ENCODE measurements at regions not wholly inside any gene's neighbourhood (a gene's known extent, or its start where the extent isn't known, plus 50 kb on each side); places are given as distances from the start of the nearest gene placed in this dataset.

DNA sequence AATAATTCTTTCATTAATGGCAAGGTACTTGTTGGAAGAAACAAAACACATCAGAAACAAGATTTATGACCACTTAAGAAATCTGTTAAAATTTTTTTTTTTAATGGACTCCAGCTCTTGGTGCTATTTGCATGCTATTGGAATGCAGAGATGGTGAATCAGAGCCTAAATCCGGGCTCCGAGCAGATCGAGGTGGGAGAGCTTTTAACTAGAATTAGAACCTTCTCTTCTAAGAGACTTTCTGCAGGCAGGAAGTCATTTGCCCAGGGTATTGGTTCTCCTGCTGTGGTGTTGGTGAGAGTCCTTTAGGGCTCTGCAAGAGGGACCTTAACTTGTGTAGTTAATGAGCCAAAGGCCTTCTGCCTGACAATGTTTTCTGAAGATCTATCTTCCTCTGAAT, 419.4 kb downstream of the SNAPC1 start:
- no peak overlapping the region for H3K27ac ChIP-seq

DNA sequence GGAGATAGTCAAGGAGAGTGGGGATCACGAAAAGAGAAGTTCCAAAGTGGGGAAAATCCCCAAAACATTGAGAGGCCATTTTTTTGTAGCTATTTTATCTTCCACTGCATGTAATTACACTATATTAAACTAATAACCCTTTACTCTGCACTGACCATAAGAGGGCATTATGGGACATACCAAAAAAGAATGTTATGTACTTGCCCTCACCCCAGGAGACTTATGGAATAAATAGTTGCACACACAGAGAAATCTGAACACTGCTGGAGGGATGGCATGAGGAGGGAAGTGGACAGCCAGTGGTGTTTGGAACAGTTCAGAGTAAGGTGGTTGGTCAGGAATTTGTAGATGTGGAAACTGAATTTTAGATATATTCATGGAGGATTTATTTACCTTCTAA, 422.9 kb downstream of the SNAPC1 start:
- TF ChIP-seq, protein P1, sequence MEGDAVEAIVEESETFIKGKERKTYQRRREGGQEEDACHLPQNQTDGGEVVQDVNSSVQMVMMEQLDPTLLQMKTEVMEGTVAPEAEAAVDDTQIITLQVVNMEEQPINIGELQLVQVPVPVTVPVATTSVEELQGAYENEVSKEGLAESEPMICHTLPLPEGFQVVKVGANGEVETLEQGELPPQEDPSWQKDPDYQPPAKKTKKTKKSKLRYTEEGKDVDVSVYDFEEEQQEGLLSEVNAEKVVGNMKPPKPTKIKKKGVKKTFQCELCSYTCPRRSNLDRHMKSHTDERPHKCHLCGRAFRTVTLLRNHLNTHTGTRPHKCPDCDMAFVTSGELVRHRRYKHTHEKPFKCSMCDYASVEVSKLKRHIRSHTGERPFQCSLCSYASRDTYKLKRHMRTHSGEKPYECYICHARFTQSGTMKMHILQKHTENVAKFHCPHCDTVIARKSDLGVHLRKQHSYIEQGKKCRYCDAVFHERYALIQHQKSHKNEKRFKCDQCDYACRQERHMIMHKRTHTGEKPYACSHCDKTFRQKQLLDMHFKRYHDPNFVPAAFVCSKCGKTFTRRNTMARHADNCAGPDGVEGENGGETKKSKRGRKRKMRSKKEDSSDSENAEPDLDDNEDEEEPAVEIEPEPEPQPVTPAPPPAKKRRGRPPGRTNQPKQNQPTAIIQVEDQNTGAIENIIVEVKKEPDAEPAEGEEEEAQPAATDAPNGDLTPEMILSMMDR (IDR thresholded peaks at IDR 0.05): no peak
- TF ChIP-seq ZFX (IDR thresholded peaks at IDR 0.05; ENCODE audit: borderline replicate concordance): no peak
- H3K27ac ChIP-seq: no peak overlapping the region

More for the DNA sequence above, 419.4 kb downstream of the SNAPC1 start:
- TF ChIP-seq ZFX (IDR thresholded peaks at IDR 0.05; ENCODE audit: borderline replicate concordance): no peak
- TF ChIP-seq, protein P1 (IDR thresholded peaks at IDR 0.05): no peak

DNA sequence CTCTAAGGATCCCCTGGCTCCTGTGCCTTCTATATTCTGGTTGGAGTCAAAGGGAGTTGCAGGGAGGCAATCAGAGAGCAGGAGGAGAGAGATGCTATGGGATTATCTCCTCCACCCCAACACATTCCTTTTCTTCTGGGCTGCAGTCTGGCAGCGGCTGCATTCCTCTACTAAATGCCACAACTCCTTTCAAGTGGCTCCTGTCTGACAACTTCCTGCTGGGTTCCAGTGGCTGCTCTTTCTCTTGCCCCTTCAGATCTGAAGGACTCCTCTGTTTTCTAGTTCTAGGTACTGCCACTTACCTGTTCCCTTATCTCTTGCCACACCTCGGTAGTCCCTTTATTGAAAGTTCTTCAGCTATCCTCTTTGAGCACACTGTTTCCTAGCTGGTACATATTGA, 425.0 kb downstream of the SNAPC1 start:
- TF ChIP-seq ZFX (IDR thresholded peaks at IDR 0.05; ENCODE audit: borderline replicate concordance): no peak
- TF ChIP-seq, protein P1 (IDR thresholded peaks at IDR 0.05): no peak
- no peak overlapping the region for H3K27ac ChIP-seq

DNA sequence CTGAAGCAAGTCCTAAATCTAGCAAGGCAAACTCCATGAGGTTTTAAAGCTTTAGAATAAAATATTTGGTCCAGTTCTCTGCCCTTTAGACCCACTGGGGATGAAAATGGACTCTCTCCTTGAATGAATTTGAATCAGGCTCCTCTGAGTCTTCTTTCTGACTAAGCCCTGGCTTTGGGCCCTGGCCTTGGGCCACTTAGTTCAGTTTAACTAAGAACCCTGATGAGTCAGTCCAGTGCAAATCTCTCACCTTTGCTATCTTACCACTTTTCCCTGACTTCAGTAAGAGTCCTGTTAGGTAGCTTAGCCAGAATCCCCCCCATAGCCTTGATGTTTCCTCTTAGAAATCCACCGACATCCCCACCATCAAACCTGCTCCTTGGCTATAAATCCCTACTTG, 427.5 kb downstream of the SNAPC1 start:
- TF ChIP-seq, protein P1 (IDR thresholded peaks at IDR 0.05): no peak
- no peak for TF ChIP-seq ZFX (IDR thresholded peaks at IDR 0.05; ENCODE audit: borderline replicate concordance)
- H3K27ac ChIP-seq: no peak overlapping the region

DNA sequence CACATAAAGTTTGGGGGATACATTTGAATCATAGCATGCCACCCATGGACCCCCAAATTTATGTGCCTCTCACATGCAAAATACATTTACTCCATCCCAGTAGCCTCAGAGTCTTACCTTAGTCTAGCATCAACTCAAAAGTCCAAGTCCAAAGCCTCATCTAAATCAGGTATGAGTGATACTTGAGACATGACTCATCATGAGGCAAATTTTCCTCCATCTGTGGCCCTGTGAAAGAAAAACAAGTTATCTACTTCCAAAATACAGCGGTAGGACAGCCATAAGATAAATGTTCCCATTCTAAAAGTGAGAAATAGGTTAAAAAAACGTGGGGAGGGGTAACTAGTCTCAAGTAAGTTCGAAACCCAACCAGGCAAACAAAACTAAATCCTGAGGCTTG, 444.2 kb downstream of the SNAPC1 start:
- H3K27ac ChIP-seq: no peak overlapping the region
- TF ChIP-seq, protein P1 (IDR thresholded peaks at IDR 0.05): no peak
- no peak for TF ChIP-seq ZFX (IDR thresholded peaks at IDR 0.05; ENCODE audit: borderline replicate concordance)

DNA sequence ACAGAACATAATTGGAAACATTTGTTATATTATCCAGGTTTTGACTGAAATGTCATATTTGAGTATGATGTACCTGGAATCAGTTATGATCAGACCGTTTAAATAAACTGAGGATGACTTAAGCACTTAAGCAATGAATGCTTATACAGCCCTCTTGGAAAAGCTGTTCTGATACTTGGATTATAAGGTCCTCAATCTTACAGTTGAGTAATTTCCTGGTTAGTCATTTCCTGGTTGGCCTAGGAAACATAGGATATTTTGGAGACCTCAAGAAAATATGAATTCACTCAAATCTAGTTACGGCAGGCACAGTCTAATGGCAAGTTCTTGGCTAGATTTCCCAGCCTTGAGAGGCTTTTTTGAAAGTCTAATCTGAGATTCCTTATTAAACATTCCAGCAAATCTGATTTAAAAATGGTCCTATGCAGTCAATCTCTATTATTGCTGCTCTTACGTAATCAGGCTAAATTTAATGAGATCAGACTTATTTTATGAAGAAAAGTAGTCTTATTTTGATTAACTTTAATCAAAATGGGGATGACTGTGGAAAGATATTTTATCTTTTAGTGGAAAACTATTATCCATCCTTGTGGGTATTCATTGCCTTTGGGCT, 447.2 kb downstream of the SNAPC1 start:
- no peak overlapping the region for H3K27ac ChIP-seq
- TF ChIP-seq ZFX (IDR thresholded peaks at IDR 0.05; ENCODE audit: borderline replicate concordance): no peak
- TF ChIP-seq, protein P1 (IDR thresholded peaks at IDR 0.05): no peak

DNA sequence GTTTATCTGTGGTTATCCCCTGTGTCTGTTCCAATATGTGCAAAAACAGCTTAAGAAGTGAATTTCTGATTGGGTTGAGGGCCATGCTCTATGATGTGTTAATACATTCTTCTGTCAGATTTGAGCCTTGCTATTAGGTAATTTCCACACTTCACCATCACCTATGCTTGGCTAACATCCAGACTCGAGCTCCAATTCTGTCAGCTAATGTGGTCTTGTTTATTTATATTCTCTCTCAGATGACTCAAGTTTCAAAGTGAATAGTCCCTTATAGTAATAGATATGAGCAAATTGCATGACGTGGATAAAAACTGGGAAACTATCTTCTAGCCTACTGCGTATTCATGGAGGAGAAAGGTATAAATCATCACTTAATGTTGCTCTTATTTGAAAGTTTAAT, 451.3 kb downstream of the SNAPC1 start:
- no peak overlapping the region for H3K27ac ChIP-seq
- TF ChIP-seq ZFX (IDR thresholded peaks at IDR 0.05; ENCODE audit: borderline replicate concordance): no peak
- TF ChIP-seq, protein P1 (IDR thresholded peaks at IDR 0.05): no peak

Measured in 22Rv1 (cell line).